Effector memory CD8-positive, alpha-beta T cell (primary cell): ENCODE measurements at regions not wholly inside any gene's neighbourhood (a gene's known extent, or its start where the extent isn't known, plus 50 kb on each side); places are given as distances from the start of the nearest gene placed in this dataset.
"Not testable (repeated sequence)": the region's sequence is repeated elsewhere in the genome, so short reads cannot be mapped to it uniquely, and the experiment has no call there.

Experiments used
- ATAC-seq: fragments of 150-1000 bp; cut with Tn5 transposase; replicated peaks from 2 replicates; pipeline ENCODE4 v1.10.0; 2021; ENCODE audit warnings: mild to moderate bottlenecking, moderate library complexity
- DNase-seq, 3 experiments: peaks; one replicate each; pipeline ENCODE4 v3.0.0; 2021
- H3K27ac Mint-ChIP-seq, 2 donors: one replicate each; pipeline ENCODE4 v1.8.0; 2022; ENCODE audit warnings: mild to moderate bottlenecking in 2 of 2, mixed read lengths in 2 of 2, moderate library complexity in 2 of 2
- H3K27me3 Mint-ChIP-seq, 2 donors: one replicate each; pipeline ENCODE4 v1.8.0; 2022; ENCODE audit warnings: mixed read lengths in 2 of 2
- H3K36me3 Mint-ChIP-seq: one replicate; pipeline ENCODE4 v1.8.0; 2022; ENCODE audit warnings: mild to moderate bottlenecking, moderate library complexity, mixed read lengths; ENCODE audit not compliant: insufficient read depth
- H3K4me1 Mint-ChIP-seq, 2 donors: one replicate each; pipeline ENCODE4 v1.8.0; 2022; ENCODE audit warnings: low read depth in 2 of 2, mixed read lengths in 2 of 2
- H3K4me3 Mint-ChIP-seq, 2 donors: one replicate each; pipeline ENCODE4 v1.8.0; 2022; ENCODE audit warnings: mild to moderate bottlenecking in 2 of 2, mixed read lengths in 2 of 2, moderate library complexity in 2 of 2
- H3K9me3 Mint-ChIP-seq, 2 donors: one replicate each; pipeline ENCODE4 v1.8.0; 2022; ENCODE audit warnings: mixed read lengths in 2 of 2

DNA sequence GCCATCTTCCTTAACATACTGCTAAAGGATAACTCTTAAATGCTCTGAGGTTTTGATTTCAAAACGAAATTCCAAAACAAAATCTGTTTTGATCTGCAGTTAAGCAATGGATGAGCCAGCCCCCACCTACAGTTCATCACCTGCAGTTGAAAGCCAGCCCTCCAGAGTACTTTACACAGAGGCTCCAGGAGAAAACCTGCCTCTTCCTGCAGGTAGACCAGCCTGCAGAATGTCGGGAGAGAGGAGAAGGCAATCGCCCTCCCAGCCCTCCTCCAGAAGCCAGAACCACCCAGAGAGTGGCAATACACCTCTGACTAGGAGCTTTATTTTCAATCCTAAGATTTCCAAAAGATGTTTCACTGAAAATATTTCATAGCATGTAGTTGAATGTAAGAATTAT is 798.1 kb downstream of the GATA3 start:
- no peaks in the 10 kb centered on the region for H3K36me3 Mint-ChIP-seq
- DNase-seq (no peak), ATAC-seq (no peak)
- no peaks in the 10 kb centered on the region for H3K4me1 Mint-ChIP-seq
- H3K27me3 Mint-ChIP-seq, result peaks cover 0 to 7% of the 10 kb centered on the region in 2 donors
- no peak overlapping the region for H3K27ac Mint-ChIP-seq
- no peak overlapping the region for H3K4me3 Mint-ChIP-seq
- H3K9me3 Mint-ChIP-seq, result no peaks in the 10 kb centered on the region

GRCh38 chr10:8853048-8853447 is 798.6 kb downstream of the GATA3 start:
- DNase-seq (no peak), ATAC-seq (no peak)
- no peak overlapping the region for H3K27ac Mint-ChIP-seq
- H3K9me3 Mint-ChIP-seq, result no peaks in the 10 kb centered on the region
- H3K4me1 Mint-ChIP-seq, result no peaks in the 10 kb centered on the region
- no peak overlapping the region for H3K4me3 Mint-ChIP-seq
- peaks cover 5 to 7% of the 10 kb centered on the region in 2 donors for H3K27me3 Mint-ChIP-seq
- no peaks in the 10 kb centered on the region for H3K36me3 Mint-ChIP-seq

DNA sequence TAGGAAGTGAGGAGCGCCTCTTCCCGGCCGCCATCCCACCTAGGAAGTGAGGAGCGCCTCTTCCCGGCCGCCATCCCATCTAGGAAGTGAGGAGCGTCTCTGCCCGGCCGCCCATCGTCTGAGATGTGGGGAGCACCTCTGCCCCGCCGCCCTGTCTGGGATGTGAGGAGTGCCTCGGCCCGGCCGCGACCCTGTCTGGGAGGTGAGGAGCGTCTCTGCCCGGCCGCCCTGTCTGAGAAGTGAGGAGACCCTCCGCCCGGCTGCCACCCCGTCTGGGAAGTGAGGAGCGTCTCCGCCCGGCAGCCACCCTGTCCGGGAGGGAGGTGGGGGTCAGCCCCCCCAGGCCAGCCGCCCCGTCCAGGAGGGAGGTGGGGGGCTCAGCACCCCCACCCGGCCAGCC is 814.4 kb downstream of the GATA3 start:
- not testable (repeated sequence) for ATAC-seq, H3K36me3 Mint-ChIP-seq, H3K4me1 Mint-ChIP-seq, H3K9me3 Mint-ChIP-seq, DNase-seq, H3K27ac Mint-ChIP-seq, H3K4me3 Mint-ChIP-seq
- peaks cover 1 to 11% of the 10 kb centered on the region in 2 donors for H3K27me3 Mint-ChIP-seq

DNA sequence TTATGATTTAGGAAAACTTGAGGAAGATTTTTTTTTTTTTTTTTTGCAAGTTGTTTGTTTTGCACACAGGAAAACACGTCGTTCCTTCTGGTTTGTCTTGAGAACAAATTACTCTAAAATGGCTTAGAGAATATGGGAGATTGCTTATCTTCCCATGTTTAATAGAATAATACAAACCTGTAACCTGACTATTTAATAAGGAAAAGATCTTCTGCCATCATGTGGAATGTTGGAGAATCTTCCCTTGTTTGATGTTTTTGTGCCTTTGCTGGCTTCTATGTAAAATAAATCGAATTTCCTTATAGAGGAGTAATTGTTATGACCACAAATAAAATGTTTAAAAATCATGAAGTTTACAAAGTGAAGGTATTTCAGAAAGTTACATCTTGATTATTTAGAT is 818.8 kb downstream of the GATA3 start:
- no peak for ATAC-seq
- no peak for DNase-seq
- Mint-ChIP-seq H3K36me3 (no peaks in the 10 kb centered on the region), H3K9me3 (no peaks in the 10 kb centered on the region), H3K4me3 (no peak overlapping the region), H3K27me3 (peaks cover 14 to 41% of the 10 kb centered on the region in 2 donors), H3K4me1 (no peaks in the 10 kb centered on the region), H3K27ac (no peak overlapping the region)

DNA sequence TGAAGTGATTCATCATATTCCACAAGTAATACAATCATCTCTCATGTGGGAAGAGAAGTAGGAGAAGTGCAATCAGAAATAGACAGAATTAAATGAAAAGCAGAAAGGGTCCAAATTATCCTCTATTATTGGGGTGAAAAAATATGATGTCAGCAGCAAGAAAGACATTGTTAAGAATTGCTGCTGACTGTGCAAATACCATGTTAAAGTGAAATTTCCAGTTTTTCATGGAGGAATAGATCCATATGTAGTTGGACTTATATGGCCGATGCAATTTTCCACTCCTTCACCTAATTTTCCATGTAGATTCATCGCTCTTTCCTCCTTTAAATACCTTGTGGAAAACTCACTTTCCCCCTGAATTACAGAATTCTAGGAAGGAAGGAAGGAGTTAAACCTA is 819.8 kb downstream of the GATA3 start:
- Mint-ChIP-seq H3K4me3 (no peak overlapping the region), H3K4me1 (no peaks in the 10 kb centered on the region), H3K27ac (no peak overlapping the region), H3K9me3 (no peaks in the 10 kb centered on the region), H3K36me3 (no peaks in the 10 kb centered on the region), H3K27me3 (peaks cover 14 to 48% of the 10 kb centered on the region in 2 donors)
- no peak for DNase-seq
- ATAC-seq, result no peak

GRCh38 chr10:8874972-8875371 is 820.5 kb downstream of the GATA3 start:
- H3K9me3 Mint-ChIP-seq, result no peaks in the 10 kb centered on the region
- ATAC-seq (no peak), DNase-seq (no peak)
- H3K4me3 Mint-ChIP-seq, result no peak overlapping the region
- H3K27me3 Mint-ChIP-seq, result peaks cover 14 to 48% of the 10 kb centered on the region in 2 donors
- H3K4me1 Mint-ChIP-seq, result no peaks in the 10 kb centered on the region
- no peaks in the 10 kb centered on the region for H3K36me3 Mint-ChIP-seq
- no peak overlapping the region for H3K27ac Mint-ChIP-seq

DNA sequence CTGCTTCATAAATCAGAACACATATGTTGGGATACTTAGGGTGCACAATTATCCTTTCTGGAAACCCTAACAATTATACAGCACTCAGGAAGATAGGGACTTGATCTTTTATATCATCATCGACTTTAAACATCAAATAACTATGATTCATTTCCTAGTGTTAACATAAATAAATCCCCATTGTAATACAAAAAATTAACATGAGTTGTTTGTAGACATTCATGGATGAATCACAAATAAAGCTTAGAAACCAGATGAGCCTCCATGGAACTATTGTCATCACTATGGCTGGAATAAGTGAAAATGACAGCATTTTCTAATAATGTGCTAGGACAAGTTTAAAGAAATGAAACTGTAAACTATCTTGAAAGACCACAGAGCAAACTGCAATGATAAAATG is 821.7 kb downstream of the GATA3 start:
- ATAC-seq, result no peak
- H3K36me3 Mint-ChIP-seq, result no peaks in the 10 kb centered on the region
- H3K9me3 Mint-ChIP-seq, result no peaks in the 10 kb centered on the region

GRCh38 chr10:8889538-8889937 is 835.0 kb downstream of the GATA3 start:
- Mint-ChIP-seq H3K4me1 (no peaks in the 10 kb centered on the region), H3K27ac (no peak overlapping the region), H3K36me3 (no peaks in the 10 kb centered on the region), H3K27me3 (peaks cover 5 to 19% of the 10 kb centered on the region in 2 donors), H3K4me3 (no peak overlapping the region), H3K9me3 (no peaks in the 10 kb centered on the region)
- ATAC-seq (no peak), DNase-seq (no peak)

More for the DNA sequence above, 821.7 kb downstream of the GATA3 start:
- H3K4me3 Mint-ChIP-seq, result no peak overlapping the region
- no peaks in the 10 kb centered on the region for H3K4me1 Mint-ChIP-seq
- no peak for DNase-seq
- no peak overlapping the region for H3K27ac Mint-ChIP-seq
- H3K27me3 Mint-ChIP-seq, result peaks cover 14 to 46% of the 10 kb centered on the region in 2 donors

GRCh38 chr10:8893102-8893501 is 838.6 kb downstream of the GATA3 start:
- no peak for ATAC-seq
- Mint-ChIP-seq H3K27me3 (peaks cover 3 to 10% of the 10 kb centered on the region in 2 donors), H3K9me3 (no peaks in the 10 kb centered on the region), H3K4me1 (no peaks in the 10 kb centered on the region), H3K4me3 (no peak overlapping the region), H3K27ac (no peak overlapping the region), H3K36me3 (no peaks in the 10 kb centered on the region)
- DNase-seq, result no peak

GRCh38 chr10:8894148-8894547 is 839.7 kb downstream of the GATA3 start:
- peaks cover 10 to 11% of the 10 kb centered on the region in 2 donors for H3K27me3 Mint-ChIP-seq

GRCh38 chr10:8897769-8898168 is 843.3 kb downstream of the GATA3 start:
- no peak for DNase-seq
- H3K27ac Mint-ChIP-seq, result no peak overlapping the region
- peaks cover 11 to 16% of the 10 kb centered on the region in 2 donors for H3K27me3 Mint-ChIP-seq
- H3K4me3 Mint-ChIP-seq, result no peak overlapping the region
- ATAC-seq, result no peak
- no peaks in the 10 kb centered on the region for H3K36me3 Mint-ChIP-seq
- H3K9me3 Mint-ChIP-seq, result no peaks in the 10 kb centered on the region
- no peaks in the 10 kb centered on the region for H3K4me1 Mint-ChIP-seq

More at GRCh38 chr10:8894148-8894547, 839.7 kb downstream of the GATA3 start:
- DNase-seq, result no peak
- H3K4me1 Mint-ChIP-seq, result no peaks in the 10 kb centered on the region
- H3K36me3 Mint-ChIP-seq, result no peaks in the 10 kb centered on the region
- H3K27ac Mint-ChIP-seq, result no peak overlapping the region
- no peaks in the 10 kb centered on the region for H3K9me3 Mint-ChIP-seq
- no peak overlapping the region for H3K4me3 Mint-ChIP-seq
- ATAC-seq, result no peak

DNA sequence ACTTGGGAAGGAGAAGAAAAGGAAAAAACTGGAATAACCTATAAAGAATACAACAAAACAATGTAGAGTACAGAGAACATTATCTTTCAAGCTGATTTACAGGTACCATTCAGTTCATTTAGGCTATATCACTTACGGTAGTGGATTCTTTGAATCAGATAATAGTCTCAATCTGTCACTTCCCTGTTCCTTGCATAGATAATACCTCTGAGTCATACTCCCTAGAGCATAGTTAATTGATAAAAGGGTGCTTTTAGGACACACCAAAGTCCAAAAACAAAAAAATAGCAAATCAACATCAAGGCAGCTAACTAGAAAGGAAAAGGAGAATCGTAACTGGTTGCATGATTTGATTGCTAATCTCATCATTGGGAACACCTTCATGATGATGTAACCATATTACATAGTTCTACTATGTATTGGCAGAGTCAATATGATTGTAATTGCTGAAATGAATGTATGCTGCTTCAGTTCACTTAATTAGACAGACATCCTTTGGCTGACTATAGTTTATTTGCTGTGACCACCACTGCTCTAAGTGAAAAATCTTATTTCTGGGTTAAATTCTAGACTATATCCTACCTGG is 844.4 kb downstream of the GATA3 start:
- no peaks in the 10 kb centered on the region for H3K4me1 Mint-ChIP-seq
- no peak for ATAC-seq
- H3K9me3 Mint-ChIP-seq, result no peaks in the 10 kb centered on the region
- H3K4me3 Mint-ChIP-seq, result no peak overlapping the region
- no peak overlapping the region for H3K27ac Mint-ChIP-seq
- DNase-seq, result no peak
- H3K36me3 Mint-ChIP-seq, result no peaks in the 10 kb centered on the region
- H3K27me3 Mint-ChIP-seq, result peaks cover 11 to 21% of the 10 kb centered on the region in 2 donors

- ATAC-seq (no peak), DNase-seq (no peak)
- no peaks in the 10 kb centered on the region for H3K36me3 Mint-ChIP-seq
- no peak overlapping the region for H3K4me3 Mint-ChIP-seq
- no peaks in the 10 kb centered on the region for H3K4me1 Mint-ChIP-seq
- H3K27ac Mint-ChIP-seq, result no peak overlapping the region
- H3K9me3 Mint-ChIP-seq, result no peaks in the 10 kb centered on the region
- peaks cover 9 to 20% of the 10 kb centered on the region in 2 donors for H3K27me3 Mint-ChIP-seq
Observed at GRCh38 chr10:8902926-8903325, 848.4 kb downstream of the GATA3 start.

- H3K27me3 Mint-ChIP-seq, result peaks cover 0 to 21% of the 10 kb centered on the region in 2 donors
Observed at GRCh38 chr10:8908013-8908412, 853.5 kb downstream of the GATA3 start.

More at GRCh38 chr10:8908013-8908412, 853.5 kb downstream of the GATA3 start:
- H3K27ac Mint-ChIP-seq, result no peak overlapping the region
- no peak for DNase-seq
- no peak overlapping the region for H3K4me3 Mint-ChIP-seq
- no peaks in the 10 kb centered on the region for H3K36me3 Mint-ChIP-seq
- peaks cover 0 to 2% of the 10 kb centered on the region in 2 donors for H3K4me1 Mint-ChIP-seq
- H3K9me3 Mint-ChIP-seq, result no peaks in the 10 kb centered on the region
- no peak for ATAC-seq
